Activated CD4-positive, alpha-beta T cell treated with anti-CD3 and anti-CD28 coated beads, Interleukin-2, Interleukin-6, amounts not matched to agents 100 ng/mL and 50 ng/mL, durations not matched to agents 16 hours and 8 hours (primary cell): ENCODE measurements at regions not wholly inside any gene's neighbourhood (a gene's known extent, or its start where the extent isn't known, plus 50 kb on each side); places are given as distances from the start of the nearest gene placed in this dataset.

Experiments used
- DNase-seq: peaks from one replicate; pipeline ENCODE4 v3.0.0-alpha.2; 2020

DNA sequence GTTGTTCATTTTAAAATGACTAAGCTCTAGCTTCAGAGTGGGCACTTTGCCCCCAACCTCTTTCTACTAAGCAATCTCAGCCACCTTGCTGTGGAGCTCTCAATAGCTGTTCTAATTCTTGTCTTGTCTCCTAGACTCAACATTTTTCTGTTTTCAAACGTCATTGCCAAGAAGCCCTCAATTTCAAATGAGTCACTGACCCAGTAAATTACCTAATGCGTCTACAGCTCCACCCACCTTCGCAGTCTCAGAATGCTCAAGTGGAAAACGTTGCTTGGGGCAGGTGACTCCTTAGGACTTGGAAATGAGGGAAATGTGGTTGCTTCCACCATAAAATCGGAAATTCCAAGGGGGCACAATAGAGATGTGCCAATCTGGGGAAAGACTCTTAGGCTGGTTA is 59.0 kb downstream of the ING2 start:
- peak; percentile 4 for DNase-seq

DNA sequence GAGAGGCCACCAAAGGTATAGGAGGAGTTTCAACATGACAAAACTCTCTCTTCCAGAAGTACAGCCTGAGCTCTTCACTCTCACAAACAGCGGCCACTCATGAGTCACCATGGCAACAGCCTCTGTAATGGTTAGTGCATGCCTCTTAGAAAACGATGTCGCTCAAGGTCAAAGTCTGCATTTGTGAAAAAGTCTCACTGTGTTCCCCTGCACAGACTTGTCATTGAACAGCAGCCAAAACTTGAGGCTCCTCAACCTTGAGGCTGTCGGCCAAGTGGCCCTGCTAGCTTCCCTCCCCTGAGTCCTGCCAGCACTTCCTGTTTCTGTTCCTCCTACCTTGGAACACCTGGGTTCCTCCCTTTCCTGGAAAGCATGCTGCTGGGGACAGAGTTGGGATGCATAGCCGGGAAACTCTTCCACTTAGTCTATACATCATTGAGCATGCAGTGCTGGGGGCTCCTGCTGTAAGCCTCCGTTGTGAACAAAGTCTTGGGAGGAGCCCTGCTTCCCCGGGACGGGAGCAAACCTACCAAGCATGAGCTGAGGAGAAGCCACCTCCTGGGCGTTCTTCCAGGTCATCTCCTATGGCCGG is 66.6 kb downstream of the ING2 start:
- no peak for DNase-seq

DNA sequence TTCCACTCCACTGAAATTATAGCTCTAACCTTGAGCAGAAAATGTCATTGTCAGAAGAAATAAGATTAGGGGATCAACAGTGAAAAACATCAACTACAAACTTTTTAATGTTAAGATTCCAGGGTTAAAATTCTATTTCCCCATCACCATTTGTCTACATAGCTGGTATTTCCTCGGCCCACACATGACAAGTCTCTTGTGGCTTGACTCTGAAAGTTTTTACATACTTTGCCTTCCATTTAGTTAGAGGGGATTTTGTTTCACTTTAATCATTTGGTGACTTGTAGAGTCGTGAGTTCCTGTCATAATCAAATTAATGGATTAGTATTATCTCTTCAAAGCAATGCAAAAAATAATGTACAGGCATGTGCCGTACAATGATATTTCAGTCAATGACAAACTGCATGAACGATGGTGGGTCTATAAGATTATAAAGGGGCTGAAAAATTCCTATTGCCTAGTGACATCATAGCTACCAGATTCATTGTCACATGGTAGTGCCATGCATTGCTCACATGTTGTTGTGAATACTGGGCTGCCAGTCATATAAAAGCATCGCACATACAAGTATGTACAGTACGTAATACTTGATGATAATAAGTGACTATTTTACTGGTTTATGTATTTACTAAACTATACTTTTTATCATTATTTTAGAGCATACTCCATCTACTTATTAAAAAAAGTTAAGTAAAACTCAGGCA is 72.0 kb downstream of the ING2 start:
- DNase-seq = no peak

DNA sequence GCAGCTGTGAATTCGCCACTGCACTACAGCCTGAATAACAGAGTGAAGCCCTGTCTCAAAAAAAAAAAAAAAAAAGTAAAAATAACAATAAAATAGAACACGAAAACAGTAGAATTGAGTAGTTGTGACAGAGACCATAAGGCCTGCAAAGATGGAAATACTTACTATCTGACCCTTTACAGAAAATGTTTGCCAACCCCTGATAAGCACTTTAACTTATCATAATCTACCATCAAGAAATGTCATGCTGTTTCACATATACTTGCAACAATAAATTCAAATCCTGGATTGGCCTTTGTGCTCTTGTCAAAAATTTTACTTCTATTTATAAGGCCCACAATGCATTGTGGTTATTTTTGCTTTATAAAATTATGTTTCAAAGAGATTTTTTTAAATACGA is 75.5 kb downstream of the ING2 start:
- DNase-seq = no peak

DNA sequence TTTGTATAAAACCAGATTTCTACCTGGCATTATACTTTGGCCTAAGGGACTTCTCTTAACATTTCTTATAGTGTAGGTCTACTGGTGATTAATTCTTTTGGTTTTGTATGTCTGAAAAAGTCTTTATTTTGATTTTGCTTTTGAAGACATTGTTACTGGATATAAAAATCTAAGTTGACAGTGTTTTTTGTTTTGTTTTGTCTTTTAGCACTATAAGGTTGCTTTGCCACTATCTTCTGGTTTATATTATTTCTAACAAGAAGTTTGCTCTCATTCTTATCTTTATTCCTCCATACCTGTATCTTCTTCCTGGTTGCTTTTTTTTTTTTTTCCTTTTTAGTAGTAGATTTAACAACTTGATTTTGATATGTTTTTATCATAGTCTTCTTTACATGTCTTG is 76.0 kb downstream of the ING2 start:
- DNase-seq = no peak

DNA sequence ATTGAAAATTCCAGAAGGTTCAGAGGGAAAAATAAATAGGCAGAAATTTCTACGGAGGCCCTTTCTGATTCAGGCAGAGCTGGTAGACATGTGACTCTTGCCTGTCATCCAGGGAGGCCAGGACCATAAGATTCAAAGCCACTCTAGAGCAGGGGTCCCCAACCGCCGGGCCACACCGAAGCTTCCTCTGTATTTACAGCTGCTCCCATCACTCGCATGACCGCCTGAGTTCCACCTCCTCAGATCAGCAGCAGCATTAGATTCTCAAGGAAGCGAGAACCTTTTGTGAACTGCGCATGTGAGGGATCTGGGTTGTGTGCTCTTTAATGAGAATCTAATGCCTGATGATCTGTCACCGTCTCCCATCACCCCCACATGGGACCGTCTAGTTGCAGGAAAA is 72.2 kb downstream of the RWDD4 start:
- no peak for DNase-seq

DNA sequence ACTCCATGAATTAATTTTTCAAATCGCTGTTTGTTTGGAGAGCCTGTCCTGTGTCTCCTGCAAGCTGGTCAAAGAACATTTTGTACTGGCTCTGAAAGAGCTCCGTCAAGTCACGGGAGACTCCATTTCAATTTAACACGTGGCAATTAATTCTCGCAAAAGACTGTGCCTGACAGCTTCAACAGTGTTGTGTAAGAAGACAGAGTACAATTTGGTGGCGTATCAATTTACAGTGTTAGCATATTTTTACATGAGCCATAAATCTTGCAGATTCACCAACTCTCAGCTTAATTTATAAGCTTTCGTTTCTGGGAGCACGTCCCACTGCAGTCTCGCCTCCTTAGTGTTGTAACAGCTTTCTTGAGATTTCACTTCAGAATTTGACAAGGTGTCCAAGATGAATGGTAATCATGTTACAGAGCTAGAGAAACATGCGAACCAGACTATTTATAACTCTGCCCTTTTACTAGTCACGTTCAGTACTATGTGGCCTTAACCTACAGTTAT is 70.8 kb downstream of the RWDD4 start:
- DNase-seq = no peak

DNA sequence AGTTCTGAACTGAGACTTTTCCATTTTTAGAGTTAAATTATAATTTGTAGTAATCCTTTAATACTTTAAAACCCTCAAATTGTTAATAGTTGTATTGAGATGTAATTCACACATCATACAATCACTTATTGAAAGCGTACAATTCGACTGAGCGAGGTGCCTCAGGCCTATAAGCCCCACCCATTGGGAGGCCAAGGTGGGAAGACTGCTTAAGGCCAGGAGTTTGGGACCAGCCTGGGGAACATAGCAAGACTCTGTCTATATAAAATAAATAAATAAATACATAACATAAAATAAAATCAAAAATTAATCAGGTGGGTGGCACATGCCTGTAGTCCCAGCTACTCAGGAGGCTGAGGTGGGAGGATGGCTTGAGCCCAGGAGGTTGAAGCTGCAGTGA is 70.3 kb downstream of the RWDD4 start:
- no peak for DNase-seq

DNA sequence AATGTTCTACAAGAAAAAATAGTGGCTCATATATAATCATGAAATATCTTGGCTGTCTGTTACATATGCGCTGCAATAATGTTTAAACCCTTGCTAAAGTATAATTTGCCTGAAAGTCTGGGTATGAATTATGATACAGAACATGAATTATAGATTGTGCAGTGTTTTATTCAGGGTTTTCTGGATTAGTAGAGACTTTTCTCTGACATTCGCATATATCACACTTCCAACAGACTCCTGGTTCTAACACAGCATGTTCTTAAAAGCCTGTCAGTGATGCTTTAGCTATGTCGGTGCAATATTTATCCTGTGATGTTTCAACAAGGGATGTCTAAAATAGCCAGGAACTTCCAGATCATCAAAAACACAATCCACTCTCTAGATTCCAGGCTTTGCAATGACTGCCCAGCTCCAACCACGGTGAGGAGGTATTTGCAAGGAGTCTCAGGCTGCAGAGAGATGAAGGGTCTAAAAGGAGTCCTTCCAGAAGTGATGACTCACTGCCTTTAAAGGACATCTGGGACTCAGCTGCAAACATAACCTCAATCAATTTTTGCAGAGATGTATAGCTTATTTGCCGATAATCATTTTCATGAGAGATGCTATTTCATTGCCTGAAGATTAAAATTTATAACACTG is 69.4 kb downstream of the RWDD4 start:
- DNase-seq = no peak
